Panc1 (cell line): ENCODE measurements at regions not wholly inside any gene's neighbourhood (a gene's known extent, or its start where the extent isn't known, plus 50 kb on each side); places are given as distances from the start of the nearest gene placed in this dataset.

Experiments used
- POLR2AphosphoS5 ChIP-seq: IDR thresholded peaks from 2 replicates; pipeline ENCODE4 v1.6.1; 2012; ENCODE audit warnings: mild to moderate bottlenecking, low read depth, low read length, moderate library complexity
- SIN3A ChIP-seq: IDR thresholded peaks from 2 replicates; pipeline ENCODE4 v1.6.1; 2012; ENCODE audit warnings: low read depth, mild to moderate bottlenecking, low read length, moderate library complexity, borderline replicate concordance; ENCODE audit not compliant: insufficient read depth
- TCF7L2 ChIP-seq: IDR thresholded peaks from 2 replicates; pipeline ENCODE4 v1.6.1; 2011; ENCODE audit warnings: mild to moderate bottlenecking, low read depth, low read length, inconsistent platforms
- TF ChIP-seq, protein P1 (sequence below): fragments of 450-650 bp; IDR thresholded peaks from 2 replicates; pipeline ENCODE4 v1.5.1; 2017; ENCODE audit warnings: mild to moderate bottlenecking
- TF ChIP-seq, protein P2 (sequence below), 2 experiments: IDR thresholded peaks; 2 replicates each; pipeline ENCODE4 v1.6.1; 2011 to 2012; ENCODE audit warnings: low read depth in 2 of 2, control low read depth in 1 of 2, low read length in 1 of 2, mild to moderate bottlenecking in 1 of 2, moderate library complexity in 1 of 2; ENCODE audit not compliant: insufficient read depth in 1 of 2

DNA sequence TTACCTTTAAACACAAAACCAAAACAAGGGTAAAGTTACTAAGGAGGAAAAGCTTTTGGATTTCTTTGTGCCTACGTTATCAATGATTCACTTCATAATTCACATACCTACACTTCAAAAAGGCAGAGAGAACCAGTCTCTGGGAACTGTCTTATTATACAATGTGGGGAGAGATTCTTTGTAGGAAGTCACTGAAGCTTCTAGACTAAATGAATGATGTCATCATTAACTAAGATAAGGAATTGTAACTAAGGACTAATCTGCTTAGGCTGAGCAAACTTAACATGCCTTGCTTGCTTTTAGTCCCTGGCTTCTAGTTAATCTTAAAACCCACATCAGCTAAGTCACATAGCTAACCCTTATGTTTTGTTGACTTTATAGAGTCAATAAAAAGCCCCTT, 771.2 kb downstream of the NXPH1 start:
- TF ChIP-seq, protein P1, sequence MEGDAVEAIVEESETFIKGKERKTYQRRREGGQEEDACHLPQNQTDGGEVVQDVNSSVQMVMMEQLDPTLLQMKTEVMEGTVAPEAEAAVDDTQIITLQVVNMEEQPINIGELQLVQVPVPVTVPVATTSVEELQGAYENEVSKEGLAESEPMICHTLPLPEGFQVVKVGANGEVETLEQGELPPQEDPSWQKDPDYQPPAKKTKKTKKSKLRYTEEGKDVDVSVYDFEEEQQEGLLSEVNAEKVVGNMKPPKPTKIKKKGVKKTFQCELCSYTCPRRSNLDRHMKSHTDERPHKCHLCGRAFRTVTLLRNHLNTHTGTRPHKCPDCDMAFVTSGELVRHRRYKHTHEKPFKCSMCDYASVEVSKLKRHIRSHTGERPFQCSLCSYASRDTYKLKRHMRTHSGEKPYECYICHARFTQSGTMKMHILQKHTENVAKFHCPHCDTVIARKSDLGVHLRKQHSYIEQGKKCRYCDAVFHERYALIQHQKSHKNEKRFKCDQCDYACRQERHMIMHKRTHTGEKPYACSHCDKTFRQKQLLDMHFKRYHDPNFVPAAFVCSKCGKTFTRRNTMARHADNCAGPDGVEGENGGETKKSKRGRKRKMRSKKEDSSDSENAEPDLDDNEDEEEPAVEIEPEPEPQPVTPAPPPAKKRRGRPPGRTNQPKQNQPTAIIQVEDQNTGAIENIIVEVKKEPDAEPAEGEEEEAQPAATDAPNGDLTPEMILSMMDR = no peak
- TF ChIP-seq POLR2AphosphoS5 = no peak
- TF ChIP-seq SIN3A = no peak
- TF ChIP-seq, protein P2, sequence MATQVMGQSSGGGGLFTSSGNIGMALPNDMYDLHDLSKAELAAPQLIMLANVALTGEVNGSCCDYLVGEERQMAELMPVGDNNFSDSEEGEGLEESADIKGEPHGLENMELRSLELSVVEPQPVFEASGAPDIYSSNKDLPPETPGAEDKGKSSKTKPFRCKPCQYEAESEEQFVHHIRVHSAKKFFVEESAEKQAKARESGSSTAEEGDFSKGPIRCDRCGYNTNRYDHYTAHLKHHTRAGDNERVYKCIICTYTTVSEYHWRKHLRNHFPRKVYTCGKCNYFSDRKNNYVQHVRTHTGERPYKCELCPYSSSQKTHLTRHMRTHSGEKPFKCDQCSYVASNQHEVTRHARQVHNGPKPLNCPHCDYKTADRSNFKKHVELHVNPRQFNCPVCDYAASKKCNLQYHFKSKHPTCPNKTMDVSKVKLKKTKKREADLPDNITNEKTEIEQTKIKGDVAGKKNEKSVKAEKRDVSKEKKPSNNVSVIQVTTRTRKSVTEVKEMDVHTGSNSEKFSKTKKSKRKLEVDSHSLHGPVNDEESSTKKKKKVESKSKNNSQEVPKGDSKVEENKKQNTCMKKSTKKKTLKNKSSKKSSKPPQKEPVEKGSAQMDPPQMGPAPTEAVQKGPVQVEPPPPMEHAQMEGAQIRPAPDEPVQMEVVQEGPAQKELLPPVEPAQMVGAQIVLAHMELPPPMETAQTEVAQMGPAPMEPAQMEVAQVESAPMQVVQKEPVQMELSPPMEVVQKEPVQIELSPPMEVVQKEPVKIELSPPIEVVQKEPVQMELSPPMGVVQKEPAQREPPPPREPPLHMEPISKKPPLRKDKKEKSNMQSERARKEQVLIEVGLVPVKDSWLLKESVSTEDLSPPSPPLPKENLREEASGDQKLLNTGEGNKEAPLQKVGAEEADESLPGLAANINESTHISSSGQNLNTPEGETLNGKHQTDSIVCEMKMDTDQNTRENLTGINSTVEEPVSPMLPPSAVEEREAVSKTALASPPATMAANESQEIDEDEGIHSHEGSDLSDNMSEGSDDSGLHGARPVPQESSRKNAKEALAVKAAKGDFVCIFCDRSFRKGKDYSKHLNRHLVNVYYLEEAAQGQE (IDR thresholded peaks at IDR 0.05; ENCODE audit: insufficient read depth in 1 of 2, low read depth in 2 of 2, low read length in 1 of 2) = no peak
- TF ChIP-seq TCF7L2 = no peak
